H9 (cell line): ENCODE measurements at regions not wholly inside any gene's neighbourhood (a gene's known extent, or its start where the extent isn't known, plus 50 kb on each side); places are given as distances from the start of the nearest gene placed in this dataset.

Experiments used
- DNase-seq: peaks from one replicate; pipeline ENCODE4 v3.0.0-alpha.2; 2017
- H2AFZ ChIP-seq: one replicate; pipeline ENCODE4 v1.6.1; 2013; ENCODE audit warnings: mild to moderate bottlenecking, low read length, control low read depth, moderate library complexity
- H2AK5ac ChIP-seq: 2 replicates; pipeline ENCODE4 v1.6.1; 2013; ENCODE audit warnings: low read length, control low read depth, mixed read lengths; ENCODE audit not compliant: insufficient read length
- H2BK120ac ChIP-seq: one replicate; pipeline ENCODE4 v1.6.1; 2013; ENCODE audit warnings: low read depth, mild to moderate bottlenecking, low read length, control low read depth, inconsistent platforms; ENCODE audit not compliant: poor library complexity, severe bottlenecking
- H2BK12ac ChIP-seq: 2 replicates; pipeline ENCODE4 v1.6.1; 2013; ENCODE audit warnings: low read length, control low read depth, mixed read lengths, low read depth; ENCODE audit not compliant: insufficient read length
- H2BK15ac ChIP-seq: 2 replicates; pipeline ENCODE4 v1.6.1; 2013; ENCODE audit warnings: low read depth, low read length, control low read depth
- H2BK20ac ChIP-seq: one replicate; pipeline ENCODE4 v1.6.1; 2013; ENCODE audit warnings: low read depth, mild to moderate bottlenecking, low read length, control low read depth, inconsistent platforms; ENCODE audit not compliant: poor library complexity, severe bottlenecking
- H2BK5ac ChIP-seq: 2 replicates; pipeline ENCODE4 v1.6.1; 2013; ENCODE audit warnings: low read length, control low read depth, mixed read lengths; ENCODE audit not compliant: insufficient read length
- H3K14ac ChIP-seq: 2 replicates; pipeline ENCODE4 v1.6.1; 2013; ENCODE audit warnings: low read length, control low read depth; ENCODE audit not compliant: insufficient read depth
- H3K18ac ChIP-seq: 2 replicates; pipeline ENCODE4 v1.6.1; 2013; ENCODE audit warnings: low read depth, mild to moderate bottlenecking, mixed read lengths, low read length, control low read depth; ENCODE audit not compliant: insufficient read length
- H3K23ac ChIP-seq: 2 replicates; pipeline ENCODE4 v1.6.1; 2013; ENCODE audit warnings: low read length, control low read depth, mixed read lengths, low read depth; ENCODE audit not compliant: insufficient read length
- H3K23me2 ChIP-seq: 2 replicates; pipeline ENCODE4 v1.6.1; 2013; ENCODE audit warnings: low read depth, mild to moderate bottlenecking, mixed read lengths, low read length, control low read depth; ENCODE audit not compliant: insufficient read length, poor library complexity, severe bottlenecking
- H3K27ac ChIP-seq: 2 replicates; pipeline ENCODE4 v1.5.1; 2013; ENCODE audit warnings: low read length, control low read depth, mixed read lengths, low read depth; ENCODE audit not compliant: insufficient read length
- H3K27me3 ChIP-seq: 2 replicates; pipeline ENCODE4 v1.6.1; 2013; ENCODE audit warnings: low read length, control low read depth, inconsistent platforms; ENCODE audit not compliant: insufficient read depth
- H3K4ac ChIP-seq: 2 replicates; pipeline ENCODE4 v1.6.1; 2013; ENCODE audit warnings: low read depth, mild to moderate bottlenecking, control low read depth, inconsistent platforms, low read length, moderate library complexity
- H3K4me1 ChIP-seq: 2 replicates; pipeline ENCODE4 v1.6.1; 2013; ENCODE audit warnings: low read length, control low read depth, inconsistent platforms; ENCODE audit not compliant: insufficient read depth
- H3K4me2 ChIP-seq: 2 replicates; pipeline ENCODE4 v1.6.1; 2013; ENCODE audit warnings: low read length, control low read depth, mixed read lengths; ENCODE audit not compliant: insufficient read length, insufficient read depth
- H3K56ac ChIP-seq: 2 replicates; pipeline ENCODE4 v1.6.1; 2013; ENCODE audit warnings: low read depth, mild to moderate bottlenecking, mixed read lengths, low read length, control low read depth; ENCODE audit not compliant: insufficient read length
- H3K79me1 ChIP-seq: 2 replicates; pipeline ENCODE4 v1.6.1; 2013; ENCODE audit warnings: low read depth, mild to moderate bottlenecking, moderate library complexity, low read length, control low read depth, inconsistent platforms; ENCODE audit not compliant: insufficient read depth, poor library complexity, severe bottlenecking
- H3K79me2 ChIP-seq: 2 replicates; pipeline ENCODE4 v1.6.1; 2013; ENCODE audit warnings: low read length, control low read depth, inconsistent platforms; ENCODE audit not compliant: insufficient read depth
- H3K9ac ChIP-seq: 2 replicates; pipeline ENCODE4 v1.6.1; 2013; ENCODE audit warnings: low read length, control low read depth, mixed read lengths; ENCODE audit not compliant: insufficient read length; ENCODE audit errors: extremely low read depth
- H3K9me3 ChIP-seq: one replicate; pipeline ENCODE4 v1.6.1; 2013; ENCODE audit warnings: low read depth, low read length, inconsistent platforms; ENCODE audit not compliant: control insufficient read depth
- H3T11ph ChIP-seq: one replicate; pipeline ENCODE4 v1.6.1; 2013; ENCODE audit warnings: mild to moderate bottlenecking, low read length, control low read depth, inconsistent platforms
- H4K20me1 ChIP-seq: one replicate; pipeline ENCODE4 v1.6.1; 2013; ENCODE audit not compliant: control insufficient read depth, insufficient read length, insufficient read depth
- H4K5ac ChIP-seq: 2 replicates; pipeline ENCODE4 v1.6.1; 2013; ENCODE audit warnings: low read depth, mild to moderate bottlenecking, mixed read lengths, low read length, control low read depth; ENCODE audit not compliant: insufficient read length
- H4K8ac ChIP-seq: replicated peaks from 2 replicates; pipeline ENCODE4 v1.6.1; 2013; ENCODE audit warnings: low read length, control low read depth, mixed read lengths, low read depth; ENCODE audit not compliant: insufficient read length
- H4K91ac ChIP-seq: 2 replicates; pipeline ENCODE4 v1.6.1; 2013; ENCODE audit warnings: low read depth, mild to moderate bottlenecking, moderate library complexity, mixed read lengths, low read length, control low read depth; ENCODE audit not compliant: insufficient read length
- H3K27ac Mint-ChIP-seq, 3 experiments: 2 replicates in 2 of 3; 3 replicates in 1 of 3; pipeline ENCODE4 v1.8.0; 2020 to 2021; ENCODE audit warnings: mixed read lengths in 3 of 3, mild to moderate bottlenecking in 1 of 3, moderate library complexity in 1 of 3
- H3K27me3 Mint-ChIP-seq: 2 replicates; pipeline ENCODE4 v1.8.0; 2021; ENCODE audit warnings: low read depth, mild to moderate bottlenecking, moderate library complexity, mixed read lengths
- H3K36me3 Mint-ChIP-seq, 3 experiments: 2 replicates in 2 of 3; 3 replicates in 1 of 3; pipeline ENCODE4 v1.8.0; 2020 to 2021; ENCODE audit warnings: low read depth in 3 of 3, mixed read lengths in 3 of 3; ENCODE audit not compliant: insufficient read depth in 1 of 3
- H3K4me1 Mint-ChIP-seq, 2 experiments: 2 replicates each; pipeline ENCODE4 v1.8.0; 2020; ENCODE audit warnings: mixed read lengths in 2 of 2
- H3K4me3 Mint-ChIP-seq, 2 experiments: 2 replicates in 1 of 2; 3 replicates in 1 of 2; pipeline ENCODE4 v1.8.0; 2020 to 2021; ENCODE audit warnings: mild to moderate bottlenecking in 2 of 2, mixed read lengths in 2 of 2, moderate library complexity in 1 of 2
- H3K9me3 Mint-ChIP-seq, 2 experiments: 2 replicates in 1 of 2; 3 replicates in 1 of 2; pipeline ENCODE4 v1.8.0; 2020; ENCODE audit warnings: mild to moderate bottlenecking in 2 of 2, mixed read lengths in 2 of 2, moderate library complexity in 1 of 2
- CTCF ChIP-seq: fragments of 200-600 bp; sonication (generic); conservative IDR thresholded peaks from 3 replicates; pipeline ENCODE4 v1.8.0; 2021; ENCODE audit warnings: antibody characterized with exemption, mild to moderate bottlenecking
- WGBS: extraction: QIAGEN DNeasy Blood & Tissue Kit; methylation state at CpG from one replicate; pipeline ENCODE4 v1.1.7; 2013; ENCODE audit warnings: missing lambda C conversion rate, low lambda C conversion rate, mixed read lengths; ENCODE audit not compliant: insufficient read length; ENCODE audit errors: extremely low coverage; 5-methylcytosine and 5-hydroxymethylcytosine counted together

GRCh38 chr4:177016541-177017141, 223.9 kb upstream of the VEGFC start:
- Histone ChIP-seq H2BK120ac (no peak overlapping the region), H3K4me1 (no peaks in the 10 kb centered on the region), H2AFZ (no peak overlapping the region), H3T11ph (no peak overlapping the region), H4K8ac (no peak overlapping the region), H4K91ac (no peak overlapping the region), H3K79me2 (no peaks in the 10 kb centered on the region), H3K23ac (no peak overlapping the region), H3K27ac (no peak overlapping the region), H2BK12ac (no peak overlapping the region), H3K9ac (no peak overlapping the region), H3K27me3 (no peaks in the 10 kb centered on the region), H3K18ac (no peak overlapping the region), H4K5ac (no peak overlapping the region), H3K79me1 (no peaks in the 10 kb centered on the region), H3K14ac (no peak overlapping the region), H2AK5ac (no peak overlapping the region), H3K4ac (no peak overlapping the region), H3K4me2 (no peak overlapping the region), H3K56ac (no peak overlapping the region), H3K9me3 (no peaks in the 10 kb centered on the region), H2BK5ac (no peak overlapping the region), H2BK15ac (no peak overlapping the region), H4K20me1 (no peaks in the 10 kb centered on the region), H3K23me2 (no peaks in the 10 kb centered on the region), H2BK20ac (no peak overlapping the region)
- TF ChIP-seq CTCF: no peak
- Mint-ChIP-seq H3K36me3 (peaks cover 0 to 11% (median 5%) of the 10 kb centered on the region in 3 experiments; a peak in 3 of 7 replicates), H3K27ac (no peak overlapping the region), H3K27me3 (no peaks in the 10 kb centered on the region), H3K4me1 (no peaks in the 10 kb centered on the region), H3K9me3 (peaks cover 8 to 9% of the 10 kb centered on the region in 2 experiments; a peak in 3 of 5 replicates), H3K4me3 (no peak overlapping the region)
- no CpG with 5 or more reads among the region's 1 CpG for WGBS
- DNase-seq: no peak
